ENCODE measurements at regions not wholly inside any gene's neighbourhood (a gene's known extent, or its start where the extent isn't known, plus 50 kb on each side); places are given as distances from the start of the nearest gene placed in this dataset.
A peak's percentile ranks its signal among the peaks of the same experiment; 100 is the strongest.
"Not testable (repeated sequence)": the region's sequence is repeated elsewhere in the genome, so short reads cannot be mapped to it uniquely, and the experiment has no call there.

GRCh38 chr13:22966753-22967152 lies 214.0 kb upstream of the SGCG start:
- not testable (repeated sequence) for DNase-seq (ENCODE audit: low read depth in 2 of 3, low spot score in 2 of 3)

GRCh38 chr13:22967669-22968068 lies 213.1 kb upstream of the SGCG start:
- no peak for DNase-seq (ENCODE audit: low read depth in 2 of 3, low spot score in 2 of 3)

- no peak for DNase-seq (ENCODE audit: low read depth in 2 of 3, low spot score in 2 of 3)
Measured at GRCh38 chr13:22979952-22980351, 200.8 kb upstream of the SGCG start.

GRCh38 chr13:22980936-22981335 lies 199.8 kb upstream of the SGCG start:
- DNase-seq (ENCODE audit: low read depth in 2 of 3, low spot score in 2 of 3) = no peak

GRCh38 chr13:22993148-22993547 lies 187.6 kb upstream of the SGCG start:
- DNase-seq (ENCODE audit: low read depth in 2 of 3, low spot score in 2 of 3) = no peak

- no peak for DNase-seq (ENCODE audit: low read depth in 2 of 3, low spot score in 2 of 3)
Measured at GRCh38 chr13:23003446-23003845, 177.3 kb upstream of the SGCG start.

GRCh38 chr13:23007426-23007825 lies 173.4 kb upstream of the SGCG start:
- no peak for DNase-seq (ENCODE audit: low read depth in 2 of 3, low spot score in 2 of 3)

- DNase-seq (ENCODE audit: low read depth in 2 of 3, low spot score in 2 of 3) = no peak
Measured at GRCh38 chr13:23018143-23018542, 162.6 kb upstream of the SGCG start.

GRCh38 chr13:23020246-23020843 lies 160.4 kb upstream of the SGCG start:
- DNase-seq (ENCODE audit: low read depth in 2 of 3, low spot score in 2 of 3) = peak; percentile 1 to 69 (median 54)

GRCh38 chr13:23021906-23022305 lies 158.9 kb upstream of the SGCG start:
- DNase-seq (ENCODE audit: low read depth in 2 of 3, low spot score in 2 of 3) = no peak

GRCh38 chr13:23022704-23023103 lies 158.1 kb upstream of the SGCG start:
- no peak for DNase-seq (ENCODE audit: low read depth in 2 of 3, low spot score in 2 of 3)

- no peak for DNase-seq (ENCODE audit: low read depth in 2 of 3, low spot score in 2 of 3)
Measured at GRCh38 chr13:23025864-23026608, 154.7 kb upstream of the SGCG start.

- DNase-seq (ENCODE audit: low read depth in 2 of 3, low spot score in 2 of 3) = no peak
Measured at GRCh38 chr13:23039266-23039935, 141.4 kb upstream of the SGCG start.

- no peak for DNase-seq (ENCODE audit: low read depth in 2 of 3, low spot score in 2 of 3)
Measured at GRCh38 chr13:23042181-23042580, 138.6 kb upstream of the SGCG start.

- DNase-seq (ENCODE audit: low read depth in 2 of 3, low spot score in 2 of 3) = no peak
Measured at GRCh38 chr13:23044906-23045305, 135.9 kb upstream of the SGCG start.

- no peak for DNase-seq (ENCODE audit: low read depth in 2 of 3, low spot score in 2 of 3)
Measured at GRCh38 chr13:23050126-23050525, 130.7 kb upstream of the SGCG start.

GRCh38 chr13:23053711-23054110 lies 127.1 kb upstream of the SGCG start:
- DNase-seq (ENCODE audit: low read depth in 2 of 3, low spot score in 2 of 3) = not testable (repeated sequence)

GRCh38 chr13:23059173-23059572 lies 121.6 kb upstream of the SGCG start:
- no peak for DNase-seq (ENCODE audit: low read depth in 2 of 3, low spot score in 2 of 3)

GRCh38 chr13:23060959-23061358 lies 119.8 kb upstream of the SGCG start:
- DNase-seq (ENCODE audit: low read depth in 2 of 3, low spot score in 2 of 3) = no peak

GRCh38 chr13:23067129-23067528 lies 113.7 kb upstream of the SGCG start:
- DNase-seq (ENCODE audit: low read depth in 2 of 3, low spot score in 2 of 3) = no peak

- no peak for DNase-seq (ENCODE audit: low read depth in 2 of 3, low spot score in 2 of 3)
Measured at GRCh38 chr13:23069566-23069965, 111.2 kb upstream of the SGCG start.
